ENCODE measurements at regions not wholly inside any gene's neighbourhood (a gene's known extent, or its start where the extent isn't known, plus 50 kb on each side); places are given as distances from the start of the nearest gene placed in this dataset.

GRCh38 chr14:96734076-96734622 is 63.0 kb upstream of the VRK1 start:
- Histone ChIP-seq H3K36me3 (no peaks in the 10 kb centered on the region), H3K4me1 (no peaks in the 10 kb centered on the region), H3K27ac (no peak overlapping the region), H3K27me3 (peaks cover 0 to 55% (median 9%) of the 10 kb centered on the region in 9 donors), H3K4me3 (no peak overlapping the region), H3K9me3 (no peaks in the 10 kb centered on the region)
- ATAC-seq = no peak
- TF ChIP-seq CTCF (IDR thresholded peaks at IDR 0.05) (no peak), POLR2A (IDR thresholded peaks at IDR 0.05) (no peak)
- WGBS, 4 donors = 86 to 87% (median 87%) methylated on average over 7 of the region's 7 CpGs
- DNase-seq = no peak
- intact Hi-C loops (cut with DNase I) = no loop called here

- 41 to 51% (median 46%) methylated on average over 5 of the region's 5 CpGs for WGBS, 4 donors
- peaks cover 0 to 69% (median 16%) of the 10 kb centered on the region in 9 donors for H3K27me3 ChIP-seq
Measured at GRCh38 chr14:96735526-96735925, 61.7 kb upstream of the VRK1 start.

GRCh38 chr14:96736439-96736838 is 60.7 kb upstream of the VRK1 start:
- TF ChIP-seq POLR2A (IDR thresholded peaks at IDR 0.05) (no peak), CTCF (IDR thresholded peaks at IDR 0.05) (no peak)
- Histone ChIP-seq H3K4me1 (peaks cover 0 to 6% (median 2%) of the 10 kb centered on the region in 12 donors), H3K36me3 (no peaks in the 10 kb centered on the region), H3K9me3 (no peaks in the 10 kb centered on the region), H3K27me3 (peaks cover 0 to 78% (median 25%) of the 10 kb centered on the region in 9 donors), H3K4me3 (no peak overlapping the region), H3K27ac (no peak overlapping the region)
- ATAC-seq (no peak), DNase-seq (no peak)
- 72 to 88% (median 74%) methylated on average over 12 of the region's 12 CpGs for WGBS, 4 donors
- intact Hi-C loops (cut with DNase I) = loop anchor here in 1 of 10 donors (5.0 kb wide), 1 partner anchor 164 kb away; no protein-coding TSS in a partner anchor

More at GRCh38 chr14:96735526-96735925, 61.7 kb upstream of the VRK1 start:
- TF ChIP-seq CTCF (IDR thresholded peaks at IDR 0.05) (no peak), POLR2A (IDR thresholded peaks at IDR 0.05) (no peak)
- Histone ChIP-seq H3K4me1 (no peaks in the 10 kb centered on the region), H3K27ac (no peak overlapping the region), H3K4me3 (no peak overlapping the region), H3K9me3 (no peaks in the 10 kb centered on the region), H3K36me3 (no peaks in the 10 kb centered on the region)
- intact Hi-C loops (cut with DNase I) = loop anchor here in 1 of 10 donors (5.0 kb wide), 1 partner anchor 163 kb away; no protein-coding TSS in a partner anchor
- no peak for DNase-seq
- no peak for ATAC-seq

- 42 to 59% (median 49%) methylated on average over 7 of the region's 7 CpGs for WGBS, 4 donors
- no peaks in the 10 kb centered on the region for H3K9me3 ChIP-seq
- peaks cover 0 to 10% (median 6%) of the 10 kb centered on the region in 12 donors for H3K4me1 ChIP-seq
- H3K27ac ChIP-seq = no peak overlapping the region
- intact Hi-C loops (cut with DNase I) = loop anchor here in 1 of 10 donors (5.0 kb wide), 1 partner anchor 166 kb away; no protein-coding TSS in a partner anchor
- no peak overlapping the region for H3K4me3 ChIP-seq
- no peak for ATAC-seq
- H3K27me3 ChIP-seq = peaks cover 0 to 87% (median 30%) of the 10 kb centered on the region in 9 donors
- TF ChIP-seq CTCF (IDR thresholded peaks at IDR 0.05) (no peak), POLR2A (IDR thresholded peaks at IDR 0.05) (no peak)
- H3K36me3 ChIP-seq = no peaks in the 10 kb centered on the region
- no peak for DNase-seq
Measured at GRCh38 chr14:96737881-96738280, 59.3 kb upstream of the VRK1 start.
